GM18951 (cell line): ENCODE measurements at regions not wholly inside any gene's neighbourhood (a gene's known extent, or its start where the extent isn't known, plus 50 kb on each side); places are given as distances from the start of the nearest gene placed in this dataset.

Source experiments
- POLR2A ChIP-seq: IDR thresholded peaks from 4 replicates; pipeline ENCODE4 v1.6.1; 2011; ENCODE audit warnings: mild to moderate bottlenecking; ENCODE audit not compliant: insufficient read length, insufficient read depth; ENCODE audit errors: extremely low read depth
- in situ Hi-C: fragments of 300-500 bp; cut with MboI; formaldehyde crosslinking; loops from one replicate; pipeline ENCODE4 v1.12.0; 2022; ENCODE audit warnings: low sequenced_read_pairs, mixed read lengths, inconsistent platforms; ENCODE audit not compliant: unreplicated experiment

GRCh38 chr17:77857306-77857555, 101.3 kb upstream of the TNRC6C start:
- no peak for TF ChIP-seq POLR2A
- in situ Hi-C loops, result no loop called here

- in situ Hi-C loops, result no loop called here
These were observed 100.9 kb upstream of the TNRC6C start for GRCh38 chr17:77857613-77858012.

GRCh38 chr17:77858291-77859034, 100.0 kb upstream of the TNRC6C start:
- TF ChIP-seq POLR2A, result no peak
- in situ Hi-C loops, result no loop called here

More at GRCh38 chr17:77857613-77858012, 100.9 kb upstream of the TNRC6C start:
- TF ChIP-seq POLR2A, result no peak

GRCh38 chr17:77859035-77859810, 99.3 kb upstream of the TNRC6C start:
- TF ChIP-seq POLR2A, result no peak
- in situ Hi-C loops, result no loop called here

- in situ Hi-C loops, result no loop called here
- no peak for TF ChIP-seq POLR2A
These were observed 97.3 kb upstream of the TNRC6C start for GRCh38 chr17:77861133-77861695.

GRCh38 chr17:77861981-77862645, 96.4 kb upstream of the TNRC6C start:
- in situ Hi-C loops, result no loop called here
- TF ChIP-seq POLR2A, result no peak

GRCh38 chr17:77862890-77863813, 95.4 kb upstream of the TNRC6C start:
- in situ Hi-C loops, result no loop called here

GRCh38 chr17:77863814-77864161, 94.7 kb upstream of the TNRC6C start:
- no peak for TF ChIP-seq POLR2A
- in situ Hi-C loops, result no loop called here

More at GRCh38 chr17:77862890-77863813, 95.4 kb upstream of the TNRC6C start:
- no peak for TF ChIP-seq POLR2A

GRCh38 chr17:77864234-77865111, 94.0 kb upstream of the TNRC6C start:
- no peak for TF ChIP-seq POLR2A
- in situ Hi-C loops, result no loop called here

- TF ChIP-seq POLR2A, result no peak
- in situ Hi-C loops, result no loop called here
These were observed 93.3 kb upstream of the TNRC6C start for GRCh38 chr17:77865112-77865611.

- in situ Hi-C loops, result no loop called here
- no peak for TF ChIP-seq POLR2A
These were observed 92.8 kb upstream of the TNRC6C start for GRCh38 chr17:77865716-77866115.
